Fibroblast of skin of abdomen (primary cell): ENCODE measurements at regions not wholly inside any gene's neighbourhood (a gene's known extent, or its start where the extent isn't known, plus 50 kb on each side); places are given as distances from the start of the nearest gene placed in this dataset.
A peak's percentile ranks its signal among the peaks of the same experiment; 100 is the strongest.
"Not testable (repeated sequence)": the region's sequence is repeated elsewhere in the genome, so short reads cannot be mapped to it uniquely, and the experiment has no call there.

Experiments used
- DNase-seq: peaks from one replicate; pipeline ENCODE4 v3.0.0-alpha.2; 2013

GRCh38 chr4:107389965-107390364 lies 330.1 kb downstream of the PAPSS1 start:
- no peak for DNase-seq

GRCh38 chr4:107388736-107389274 lies 331.2 kb downstream of the PAPSS1 start:
- DNase-seq: no peak

- no peak for DNase-seq
Observed at GRCh38 chr4:107380836-107381438, 339.1 kb downstream of the PAPSS1 start.

GRCh38 chr4:107380190-107380589 lies 339.8 kb downstream of the PAPSS1 start:
- peak; percentile 33 for DNase-seq

- DNase-seq: peak; percentile 69
Observed at GRCh38 chr4:107379054-107379869, 340.8 kb downstream of the PAPSS1 start.

GRCh38 chr4:107376293-107376692 lies 340.2 kb upstream of the DKK2 start:
- DNase-seq: no peak

- DNase-seq: no peak
Observed at GRCh38 chr4:107366900-107367299, 330.8 kb upstream of the DKK2 start.

- DNase-seq: no peak
Observed at GRCh38 chr4:107366016-107366735, 330.1 kb upstream of the DKK2 start.

GRCh38 chr4:107363125-107363524 lies 327.0 kb upstream of the DKK2 start:
- DNase-seq: no peak

- DNase-seq: no peak
Observed at GRCh38 chr4:107359208-107359607, 323.1 kb upstream of the DKK2 start.

- DNase-seq: peak; percentile 7
Observed at GRCh38 chr4:107354304-107354703, 318.2 kb upstream of the DKK2 start.

- no peak for DNase-seq
Observed at GRCh38 chr4:107351196-107351595, 315.1 kb upstream of the DKK2 start.

GRCh38 chr4:107349732-107350131 lies 313.6 kb upstream of the DKK2 start:
- DNase-seq: no peak

- DNase-seq: peak; percentile 86
Observed at GRCh38 chr4:107349266-107349665, 313.2 kb upstream of the DKK2 start.

GRCh38 chr4:107348188-107349050 lies 312.3 kb upstream of the DKK2 start:
- no peak for DNase-seq

- no peak for DNase-seq
Observed at GRCh38 chr4:107333518-107333917, 297.4 kb upstream of the DKK2 start.

- DNase-seq: not testable (repeated sequence)
Observed at GRCh38 chr4:107332656-107333055, 296.5 kb upstream of the DKK2 start.

- no peak for DNase-seq
Observed at GRCh38 chr4:107330916-107331315, 294.8 kb upstream of the DKK2 start.

GRCh38 chr4:107319386-107319785 lies 283.3 kb upstream of the DKK2 start:
- peak; percentile 6 for DNase-seq

GRCh38 chr4:107318078-107318477 lies 282.0 kb upstream of the DKK2 start:
- DNase-seq: peak; percentile 80

GRCh38 chr4:107317611-107318010 lies 281.5 kb upstream of the DKK2 start:
- peak; percentile 69 for DNase-seq

GRCh38 chr4:107315584-107315983 lies 279.5 kb upstream of the DKK2 start:
- DNase-seq: no peak
